A673 (cell line): ENCODE measurements at regions not wholly inside any gene's neighbourhood (a gene's known extent, or its start where the extent isn't known, plus 50 kb on each side); places are given as distances from the start of the nearest gene placed in this dataset.

Source experiments
- BruUV-seq: library from RNA; stranded (reverse); fragments of 400-500 nt; replicated peaks from 2 replicates; lab custom pipeline; 2021; lab: Mats Ljungman, UMichigan
- CTCF ChIA-PET: fragments of 300-600 bp; sonication (Branson Sonifier 250); formaldehyde crosslinking; loops from one replicate; lab custom pipeline; 2022; ENCODE audit warnings: antibody characterized with exemption; lab: Charles Lee
- POLR2A ChIA-PET: fragments of 300-600 bp; sonication (Branson Sonifier 250); formaldehyde crosslinking; loops from one replicate; lab custom pipeline; 2022; ENCODE audit warnings: antibody characterized with exemption; ENCODE audit not compliant: low non-redundant PET; lab: Charles Lee
- DNase-seq: peaks from one replicate; pipeline ENCODE4 v3.0.0-alpha.2; 2015; ENCODE audit warnings: low spot score
- H3K27ac ChIP-seq: fragments of 200-600 bp; sonication (generic); 2 replicates; pipeline ENCODE4 v1.5.1; 2016; ENCODE audit warnings: mixed run types, low read depth, mild to moderate bottlenecking, mixed read lengths, antibody characterized with exemption, low read length; ENCODE audit not compliant: poor library complexity, severe bottlenecking
- H3K27me3 ChIP-seq: fragments of 200-600 bp; sonication (generic); replicated peaks from 2 replicates; pipeline ENCODE4 v1.6.1; 2017; ENCODE audit warnings: mixed run types, low read depth, mild to moderate bottlenecking, mixed read lengths, antibody characterized with exemption, low read length; ENCODE audit not compliant: insufficient read depth, poor library complexity
- H3K36me3 ChIP-seq: fragments of 200-600 bp; sonication (generic); 2 replicates; pipeline ENCODE4 v1.6.1; 2016; ENCODE audit warnings: mixed run types, mild to moderate bottlenecking, mixed read lengths, antibody characterized with exemption, low read length; ENCODE audit not compliant: insufficient read depth, poor library complexity, severe bottlenecking
- H3K4me1 ChIP-seq: fragments of 200-600 bp; sonication (generic); 2 replicates; pipeline ENCODE4 v1.6.1; 2017; ENCODE audit warnings: mixed run types, mild to moderate bottlenecking, mixed read lengths, antibody characterized with exemption, low read length; ENCODE audit not compliant: insufficient read depth, poor library complexity, severe bottlenecking
- H3K4me3 ChIP-seq: fragments of 200-600 bp; sonication (generic); 2 replicates; pipeline ENCODE4 v1.5.1; 2016; ENCODE audit warnings: low read depth, mixed run types, mild to moderate bottlenecking, mixed read lengths, low read length; ENCODE audit not compliant: poor library complexity, severe bottlenecking
- H3K9me3 ChIP-seq: fragments of 200-600 bp; sonication (generic); 2 replicates; pipeline ENCODE4 v1.6.1; 2016; ENCODE audit warnings: mixed run types, low read depth, mild to moderate bottlenecking, mixed read lengths, antibody characterized with exemption, low read length; ENCODE audit not compliant: poor library complexity, severe bottlenecking
- CTCF ChIP-seq: fragments of 300-800, 200-600 bp; sonication (generic); conservative IDR thresholded peaks from 2 replicates; pipeline ENCODE4 v1.5.1; 2017; ENCODE audit warnings: low read depth, mild to moderate bottlenecking, antibody characterized with exemption, low read length, moderate library complexity, mixed read lengths
- EZH2 ChIP-seq: fragments of 200-600 bp; sonication (generic); IDR thresholded peaks from 2 replicates; pipeline ENCODE4 v1.6.1; 2017; ENCODE audit warnings: borderline replicate concordance, low read depth, mild to moderate bottlenecking, mixed read lengths, antibody characterized with exemption, low read length; ENCODE audit not compliant: poor library complexity, severe bottlenecking
- intact Hi-C: fragments of 100-400 bp; cut with micrococcal nuclease; formaldehyde crosslinking; loops from one replicate; pipeline ENCODE4 v1.10.0; 2022; ENCODE audit not compliant: unreplicated experiment

GRCh38 chr6:19329078-19329477, 508.1 kb upstream of the ID4 start:
- TF ChIP-seq CTCF (no peak), EZH2 (no peak)
- Histone ChIP-seq H3K27me3 (peaks cover 15% of the 10 kb centered on the region), H3K27ac (no peak overlapping the region), H3K9me3 (no peaks in the 10 kb centered on the region), H3K36me3 (no peaks in the 10 kb centered on the region), H3K4me3 (no peak overlapping the region), H3K4me1 (peaks cover 39% of the 10 kb centered on the region)
- DNase-seq = no peak
- no TSS peak for BruUV-seq
- intact Hi-C loops = no loop called here
- CTCF ChIA-PET = no interaction called here
- POLR2A ChIA-PET = no interaction called here

GRCh38 chr6:19331089-19331488, 506.1 kb upstream of the ID4 start:
- DNase-seq = no peak
- ChIA-PET POLR2A (no interaction called here), CTCF (no interaction called here)
- no TSS peak for BruUV-seq
- H3K9me3 ChIP-seq = no peaks in the 10 kb centered on the region
- intact Hi-C loops = no loop called here
- no peak overlapping the region for H3K4me3 ChIP-seq
- peaks cover 22% of the 10 kb centered on the region for H3K4me1 ChIP-seq
- H3K27ac ChIP-seq = no peak overlapping the region
- H3K27me3 ChIP-seq = peaks cover 15% of the 10 kb centered on the region
- no peak for TF ChIP-seq CTCF
- no peak for TF ChIP-seq EZH2
- no peaks in the 10 kb centered on the region for H3K36me3 ChIP-seq

- ChIA-PET CTCF (no interaction called here), POLR2A (no interaction called here)
- no peak for DNase-seq
- peaks cover 15% of the 10 kb centered on the region for H3K27me3 ChIP-seq
- no TSS peak for BruUV-seq
- H3K36me3 ChIP-seq = no peaks in the 10 kb centered on the region
- intact Hi-C loops = no loop called here
- H3K9me3 ChIP-seq = no peaks in the 10 kb centered on the region
- TF ChIP-seq CTCF = no peak
- TF ChIP-seq EZH2 = no peak
- H3K4me3 ChIP-seq = no peak overlapping the region
- H3K27ac ChIP-seq = no peak overlapping the region
- H3K4me1 ChIP-seq = peaks cover 4% of the 10 kb centered on the region
These were observed 504.2 kb upstream of the ID4 start for GRCh38 chr6:19332806-19333460.
